Keratinocyte (primary cell): ENCODE measurements at regions not wholly inside any gene's neighbourhood (a gene's known extent, or its start where the extent isn't known, plus 50 kb on each side); places are given as distances from the start of the nearest gene placed in this dataset.

ENCODE experiments used
- DNase-seq: peaks from one replicate; pipeline ENCODE4 v3.0.0-alpha.2; 2011; ENCODE audit warnings: low read depth, missing footprints, low spot score
- FAIRE-seq: peaks from 2 replicates; lab custom pipeline; 2011; peaks lifted over from hg19 to GRCh38; lab: Jason Lieb, UNC
- H2AFZ ChIP-seq: 2 replicates; pipeline ENCODE4 v1.6.0; 2012; ENCODE audit warnings: low read length, control low read depth, inconsistent platforms; ENCODE audit not compliant: control insufficient read depth
- H3K27ac ChIP-seq: 2 replicates; pipeline ENCODE4 v1.5.1; 2011; ENCODE audit warnings: low read length; ENCODE audit not compliant: control insufficient read depth, insufficient read depth
- H3K27me3 ChIP-seq: 3 replicates; pipeline ENCODE4 v1.6.0; 2011; ENCODE audit warnings: low read length; ENCODE audit not compliant: control insufficient read depth, insufficient read depth; ENCODE audit errors: extremely low read depth
- H3K36me3 ChIP-seq, 2 experiments: 2 replicates in 1 of 2; 3 replicates in 1 of 2; pipeline ENCODE4 v1.5.1; 2011; ENCODE audit warnings: low read length in 2 of 2, mild to moderate bottlenecking in 1 of 2; ENCODE audit not compliant: control insufficient read depth in 2 of 2, insufficient read depth in 2 of 2; ENCODE audit errors: extremely low read depth in 1 of 2
- H3K4me1 ChIP-seq: 3 replicates; pipeline ENCODE4 v1.5.1; 2011; ENCODE audit warnings: low read length; ENCODE audit not compliant: control insufficient read depth, insufficient read depth; ENCODE audit errors: extremely low read depth
- H3K4me2 ChIP-seq: 3 replicates; pipeline ENCODE4 v1.6.0; 2011; ENCODE audit warnings: low read depth, low read length; ENCODE audit not compliant: control insufficient read depth, insufficient read depth; ENCODE audit errors: extremely low read depth
- H3K4me3 ChIP-seq, 3 experiments: fragments of 200-600 bp in 1 of 3; sonication (generic) in 1 of 3; 2 replicates in 2 of 3; 3 replicates in 1 of 3; pipeline ENCODE4 v1.5.1; 2011 to 2016; ENCODE audit warnings: low read length in 3 of 3, mild to moderate bottlenecking in 3 of 3, control low read depth in 2 of 3, inconsistent platforms in 1 of 3, low read depth in 1 of 3, mixed read lengths in 1 of 3, mixed run types in 1 of 3, moderate library complexity in 1 of 3; ENCODE audit not compliant: control insufficient read depth in 2 of 3, insufficient read depth in 2 of 3; ENCODE audit errors: extremely low read depth in 1 of 3
- H3K79me2 ChIP-seq: 2 replicates; pipeline ENCODE4 v1.6.0; 2012; ENCODE audit warnings: low read length; ENCODE audit not compliant: control insufficient read depth, insufficient read depth
- H3K9ac ChIP-seq: 3 replicates; pipeline ENCODE4 v1.6.0; 2011; ENCODE audit warnings: low read length; ENCODE audit not compliant: control insufficient read depth, insufficient read depth; ENCODE audit errors: extremely low read depth
- H3K9me1 ChIP-seq: 3 replicates; pipeline ENCODE4 v1.6.0; 2011; ENCODE audit warnings: low read length; ENCODE audit not compliant: control insufficient read depth, insufficient read depth; ENCODE audit errors: extremely low read depth
- H3K9me3 ChIP-seq: 2 replicates; pipeline ENCODE4 v1.5.1; 2012; ENCODE audit warnings: low read depth, low read length; ENCODE audit not compliant: control insufficient read depth
- H4K20me1 ChIP-seq: 3 replicates; pipeline ENCODE4 v1.6.0; 2011; ENCODE audit warnings: low read length; ENCODE audit not compliant: control insufficient read depth, insufficient read depth; ENCODE audit errors: extremely low read depth
- CTCF ChIP-seq, 3 experiments: IDR thresholded peaks in 1 of 3; conservative IDR thresholded peaks in 1 of 3; optimal IDR thresholded peaks in 1 of 3; 2 replicates in 2 of 3; 3 replicates in 1 of 3; pipeline versions ENCODE3 to v1.5.1; 2011; ENCODE audit warnings: low read length in 3 of 3, mild to moderate bottlenecking in 3 of 3, moderate library complexity in 2 of 3, control low read depth in 1 of 3, inconsistent platforms in 1 of 3; ENCODE audit not compliant: insufficient read depth in 2 of 3; ENCODE audit errors: extremely low read depth in 1 of 3
- EZH2 ChIP-seq: IDR thresholded peaks from one replicate; pipeline ENCODE4 v1.6.1; 2012; ENCODE audit warnings: inconsistent platforms, mild to moderate bottlenecking, low read length, moderate library complexity
- dilution Hi-C: fragments of 300-500 bp; cut with MboI; formaldehyde crosslinking; loops from one replicate; pipeline ENCODE4 v1.7.0; 2020; ENCODE audit warnings: low sequenced_read_pairs; ENCODE audit not compliant: extremely low pct_ligation_motif_present

- no peaks in the 10 kb centered on the region for H3K27me3 ChIP-seq
- H4K20me1 ChIP-seq, result no peaks in the 10 kb centered on the region
- H3K4me2 ChIP-seq, result no peak overlapping the region
- dilution Hi-C loops, result no loop called here
- DNase-seq, result no peak
- H3K4me1 ChIP-seq, result no peaks in the 10 kb centered on the region
- no peak overlapping the region for H3K27ac ChIP-seq
- no peaks in the 10 kb centered on the region for H3K36me3 ChIP-seq
- H3K9ac ChIP-seq, result no peak overlapping the region
- no peak overlapping the region for H3K4me3 ChIP-seq
- no peak for FAIRE-seq
- no peaks in the 10 kb centered on the region for H3K79me2 ChIP-seq
- H2AFZ ChIP-seq, result no peak overlapping the region
- no peaks in the 10 kb centered on the region for H3K9me3 ChIP-seq
- H3K9me1 ChIP-seq, result no peaks in the 10 kb centered on the region
- TF ChIP-seq EZH2 (no peak), CTCF (optimal IDR thresholded peaks at IDR 0.05 in 1 of 3, IDR thresholded peaks at IDR 0.05 in 1 of 3, conservative IDR thresholded peaks at IDR 0.05 in 1 of 3; ENCODE audit: extremely low read depth in 1 of 3, insufficient read depth in 2 of 3, low read length in 3 of 3) (no peak)
These were observed 348.3 kb downstream of the C16orf95 start for GRCh38 chr16:86968866-86969265.

- no peak overlapping the region for H2AFZ ChIP-seq
- no peaks in the 10 kb centered on the region for H3K36me3 ChIP-seq
- FAIRE-seq, result no peak
- no peak overlapping the region for H3K9ac ChIP-seq
- H3K9me3 ChIP-seq, result no peaks in the 10 kb centered on the region
- H3K4me3 ChIP-seq, result no peak overlapping the region
- DNase-seq, result no peak
- no peaks in the 10 kb centered on the region for H3K79me2 ChIP-seq
- H3K4me1 ChIP-seq, result no peaks in the 10 kb centered on the region
- no peak overlapping the region for H3K4me2 ChIP-seq
- no peaks in the 10 kb centered on the region for H3K9me1 ChIP-seq
- H4K20me1 ChIP-seq, result no peaks in the 10 kb centered on the region
- no peak overlapping the region for H3K27ac ChIP-seq
- TF ChIP-seq EZH2 (no peak), CTCF (optimal IDR thresholded peaks at IDR 0.05 in 1 of 3, IDR thresholded peaks at IDR 0.05 in 1 of 3, conservative IDR thresholded peaks at IDR 0.05 in 1 of 3; ENCODE audit: extremely low read depth in 1 of 3, insufficient read depth in 2 of 3, low read length in 3 of 3) (no peak)
- H3K27me3 ChIP-seq, result no peaks in the 10 kb centered on the region
- dilution Hi-C loops, result no loop called here
These were observed 347.5 kb downstream of the C16orf95 start for GRCh38 chr16:86969716-86970115.
